NT2/D1 (cell line): ENCODE measurements at regions not wholly inside any gene's neighbourhood (a gene's known extent, or its start where the extent isn't known, plus 50 kb on each side); places are given as distances from the start of the nearest gene placed in this dataset.

Experiments
- SUZ12 ChIP-seq: IDR thresholded peaks from 2 replicates; pipeline ENCODE4 v1.6.1; 2011; ENCODE audit not compliant: insufficient read length, insufficient read depth; ENCODE audit errors: extremely low read depth
- YY1 ChIP-seq: IDR thresholded peaks from 2 replicates; pipeline ENCODE4 v1.6.1; 2011; ENCODE audit not compliant: insufficient read length, insufficient read depth
- ZNF274 ChIP-seq: IDR thresholded peaks from 2 replicates; pipeline ENCODE4 v1.6.1; 2011; ENCODE audit warnings: mild to moderate bottlenecking, low read depth, low read length

DNA sequence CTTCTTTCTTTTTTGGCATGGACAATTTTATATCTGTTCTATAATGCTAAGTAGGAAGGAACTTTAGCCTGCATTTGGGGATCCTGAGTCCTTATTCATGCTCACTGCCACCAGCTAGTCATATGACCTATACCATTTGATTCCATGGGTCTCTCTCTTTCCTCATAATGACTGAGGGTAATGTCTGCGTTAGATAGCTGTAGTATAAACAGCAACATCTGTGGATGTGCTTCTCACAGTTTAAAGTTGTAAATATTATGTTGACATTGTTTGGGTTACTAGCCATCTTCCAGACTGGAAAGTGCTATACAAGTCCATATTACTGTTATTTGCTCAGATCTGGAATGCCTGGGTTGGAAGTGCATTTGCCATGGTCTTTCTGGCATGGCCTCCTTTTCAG lies 274.9 kb upstream of the SEMA6D start:
- no peak for TF ChIP-seq YY1
- TF ChIP-seq SUZ12, result no peak
- TF ChIP-seq ZNF274, result no peak
